IPS-18a (cell line): ENCODE measurements at regions not wholly inside any gene's neighbourhood (a gene's known extent, or its start where the extent isn't known, plus 50 kb on each side); places are given as distances from the start of the nearest gene placed in this dataset.

Source experiments
- H3K27ac ChIP-seq: one replicate; pipeline ENCODE4 v1.5.1; 2013; ENCODE audit warnings: low read length
- H3K27me3 ChIP-seq: one replicate; pipeline ENCODE4 v1.6.1; 2013; ENCODE audit warnings: mild to moderate bottlenecking, low read length; ENCODE audit not compliant: control insufficient read depth, insufficient read depth
- H3K36me3 ChIP-seq: one replicate; pipeline ENCODE4 v1.6.1; 2013; ENCODE audit warnings: low read depth, low read length; ENCODE audit not compliant: control insufficient read depth
- H3K4me1 ChIP-seq: one replicate; pipeline ENCODE4 v1.6.1; 2013; ENCODE audit warnings: low read depth, low read length; ENCODE audit not compliant: control insufficient read depth
- H3K4me3 ChIP-seq: one replicate; pipeline ENCODE4 v1.5.1; 2013; ENCODE audit warnings: low read length
- H3K9ac ChIP-seq: one replicate; pipeline ENCODE4 v1.6.1; 2013; ENCODE audit warnings: mild to moderate bottlenecking, low read length, moderate library complexity
- H3K9me3 ChIP-seq: one replicate; pipeline ENCODE4 v1.6.1; 2013; ENCODE audit warnings: low read depth, low read length; ENCODE audit not compliant: control insufficient read depth

- Histone ChIP-seq H3K27ac (no peak overlapping the region), H3K4me3 (no peak overlapping the region), H3K27me3 (no peaks in the 10 kb centered on the region), H3K4me1 (no peaks in the 10 kb centered on the region), H3K9ac (no peak overlapping the region), H3K9me3 (peaks cover 12% of the 10 kb centered on the region), H3K36me3 (no peaks in the 10 kb centered on the region)
Observed at GRCh38 chrX:21056622-21057021, 317.6 kb upstream of the CNKSR2 start.

- H3K4me3 ChIP-seq: peak overlapping the region; percentile 12
- H3K27ac ChIP-seq: no peak overlapping the region
- H3K27me3 ChIP-seq: no peaks in the 10 kb centered on the region
- H3K9me3 ChIP-seq: peaks cover 15% of the 10 kb centered on the region
- H3K36me3 ChIP-seq: no peaks in the 10 kb centered on the region
- H3K9ac ChIP-seq: no peak overlapping the region
- H3K4me1 ChIP-seq: peaks cover 19% of the 10 kb centered on the region
Observed at GRCh38 chrX:21047034-21047455, 327.2 kb upstream of the CNKSR2 start.

- Histone ChIP-seq H3K36me3 (no peaks in the 10 kb centered on the region), H3K9me3 (peaks cover 18% of the 10 kb centered on the region), H3K4me1 (no peaks in the 10 kb centered on the region), H3K9ac (no peak overlapping the region), H3K27ac (no peak overlapping the region), H3K4me3 (no peak overlapping the region), H3K27me3 (no peaks in the 10 kb centered on the region)
Observed at GRCh38 chrX:21014326-21014725, 359.9 kb upstream of the CNKSR2 start.

GRCh38 chrX:21004835-21005234 is 369.4 kb upstream of the CNKSR2 start:
- Histone ChIP-seq H3K36me3 (no peaks in the 10 kb centered on the region), H3K4me3 (no peak overlapping the region), H3K4me1 (no peaks in the 10 kb centered on the region), H3K9ac (no peak overlapping the region), H3K27me3 (no peaks in the 10 kb centered on the region), H3K27ac (no peak overlapping the region), H3K9me3 (peaks cover 15% of the 10 kb centered on the region)

GRCh38 chrX:20995829-20996228 is 378.4 kb upstream of the CNKSR2 start:
- H3K36me3 ChIP-seq: no peaks in the 10 kb centered on the region
- no peak overlapping the region for H3K27ac ChIP-seq
- peaks cover 18% of the 10 kb centered on the region for H3K9me3 ChIP-seq
- no peak overlapping the region for H3K9ac ChIP-seq
- H3K27me3 ChIP-seq: no peaks in the 10 kb centered on the region
- peaks cover 5% of the 10 kb centered on the region for H3K4me1 ChIP-seq
- no peak overlapping the region for H3K4me3 ChIP-seq

GRCh38 chrX:20989361-20989760 is 384.9 kb upstream of the CNKSR2 start:
- H3K36me3 ChIP-seq: no peaks in the 10 kb centered on the region
- H3K27ac ChIP-seq: no peak overlapping the region
- no peaks in the 10 kb centered on the region for H3K27me3 ChIP-seq
- H3K9ac ChIP-seq: no peak overlapping the region
- no peaks in the 10 kb centered on the region for H3K4me1 ChIP-seq
- no peak overlapping the region for H3K4me3 ChIP-seq
- peaks cover 24% of the 10 kb centered on the region for H3K9me3 ChIP-seq

- no peak overlapping the region for H3K9ac ChIP-seq
- H3K9me3 ChIP-seq: peaks cover 28% of the 10 kb centered on the region
- no peak overlapping the region for H3K4me3 ChIP-seq
- H3K27me3 ChIP-seq: no peaks in the 10 kb centered on the region
- H3K4me1 ChIP-seq: no peaks in the 10 kb centered on the region
- H3K36me3 ChIP-seq: no peaks in the 10 kb centered on the region
- no peak overlapping the region for H3K27ac ChIP-seq
Observed at GRCh38 chrX:20988804-20989203, 385.4 kb upstream of the CNKSR2 start.

GRCh38 chrX:20988118-20988517 is 386.1 kb upstream of the CNKSR2 start:
- peaks cover 31% of the 10 kb centered on the region for H3K9me3 ChIP-seq
- no peak overlapping the region for H3K4me3 ChIP-seq
- H3K27me3 ChIP-seq: no peaks in the 10 kb centered on the region
- no peak overlapping the region for H3K9ac ChIP-seq
- no peaks in the 10 kb centered on the region for H3K36me3 ChIP-seq
- H3K4me1 ChIP-seq: no peaks in the 10 kb centered on the region
- H3K27ac ChIP-seq: no peak overlapping the region

GRCh38 chrX:20980426-20980825 is 393.8 kb upstream of the CNKSR2 start:
- Histone ChIP-seq H3K4me3 (no peak overlapping the region), H3K4me1 (no peaks in the 10 kb centered on the region), H3K9me3 (peaks cover 19% of the 10 kb centered on the region), H3K27ac (no peak overlapping the region), H3K9ac (no peak overlapping the region), H3K36me3 (no peaks in the 10 kb centered on the region), H3K27me3 (no peaks in the 10 kb centered on the region)

GRCh38 chrX:20974326-20974725 is 399.9 kb upstream of the CNKSR2 start:
- peaks cover 6% of the 10 kb centered on the region for H3K4me1 ChIP-seq
- H3K9ac ChIP-seq: no peak overlapping the region
- no peaks in the 10 kb centered on the region for H3K36me3 ChIP-seq
- no peak overlapping the region for H3K4me3 ChIP-seq
- H3K9me3 ChIP-seq: peaks cover 13% of the 10 kb centered on the region
- H3K27me3 ChIP-seq: no peaks in the 10 kb centered on the region
- no peak overlapping the region for H3K27ac ChIP-seq

- Histone ChIP-seq H3K9ac (no peak overlapping the region), H3K27me3 (no peaks in the 10 kb centered on the region), H3K4me1 (peaks cover 6% of the 10 kb centered on the region), H3K27ac (no peak overlapping the region), H3K4me3 (no peak overlapping the region), H3K36me3 (no peaks in the 10 kb centered on the region), H3K9me3 (peaks cover 5% of the 10 kb centered on the region)
Observed at GRCh38 chrX:20973038-20973437, 401.2 kb upstream of the CNKSR2 start.

- Histone ChIP-seq H3K36me3 (no peaks in the 10 kb centered on the region), H3K4me3 (no peak overlapping the region), H3K27me3 (no peaks in the 10 kb centered on the region), H3K9ac (no peak overlapping the region), H3K27ac (no peak overlapping the region), H3K4me1 (peaks cover 6% of the 10 kb centered on the region), H3K9me3 (peaks cover 5% of the 10 kb centered on the region)
Observed at GRCh38 chrX:20971250-20971649, 403.0 kb upstream of the CNKSR2 start.
